GM19468 (cell line): ENCODE measurements at regions not wholly inside any gene's neighbourhood (a gene's known extent, or its start where the extent isn't known, plus 50 kb on each side); places are given as distances from the start of the nearest gene placed in this dataset.
"Not testable (repeated sequence)": the region's sequence is repeated elsewhere in the genome, so short reads cannot be mapped to it uniquely, and the experiment has no call there.

Experiments used
- ATAC-seq: cut with Tn5 transposase; IDR thresholded peaks from one replicate; pipeline ENCODE4 v1.9.1; 2021; ENCODE audit warnings: mild to moderate bottlenecking, moderate library complexity, moderate number of reproducible peaks; ENCODE audit not compliant: unreplicated experiment; ENCODE audit errors: extremely low read depth

DNA sequence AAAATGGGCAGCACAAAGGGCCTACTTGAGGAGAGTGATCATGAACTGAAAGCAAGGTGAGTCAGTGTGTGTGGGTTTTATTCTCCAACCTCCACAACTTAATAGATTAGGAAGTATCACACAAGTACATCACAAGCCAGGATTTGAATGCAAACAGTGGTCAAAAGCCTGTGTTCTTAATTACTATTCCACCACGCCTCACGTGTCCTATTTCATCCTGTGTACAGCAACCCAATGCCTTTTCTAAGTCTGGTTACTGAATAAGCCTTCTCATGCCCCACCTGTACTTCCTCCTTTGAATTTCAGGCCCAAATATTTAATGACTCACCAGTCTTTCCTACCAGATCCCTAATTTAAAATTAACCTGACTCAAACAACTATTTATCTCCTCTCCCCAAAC lies 755.7 kb upstream of the SLC8A1 start:
- ATAC-seq = no peak

DNA sequence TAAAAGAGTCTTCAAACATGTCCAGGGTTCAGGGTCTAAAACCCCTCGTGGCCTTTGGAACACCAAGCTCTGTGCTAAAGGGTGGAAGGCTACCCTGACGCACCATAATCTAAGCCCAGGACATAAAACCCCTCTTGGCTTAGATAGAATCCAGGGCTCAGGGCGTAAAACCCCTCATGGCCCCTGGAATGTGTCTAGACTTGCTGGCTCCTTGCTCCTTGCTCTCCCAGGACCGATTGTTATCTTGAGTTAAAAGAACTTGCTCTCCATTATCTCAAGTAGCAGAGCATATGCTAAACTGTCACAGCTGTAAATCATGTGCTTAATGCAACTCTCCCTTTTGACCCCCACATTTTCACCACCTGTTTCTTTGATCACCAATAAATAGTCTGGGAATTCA lies 758.1 kb upstream of the SLC8A1 start:
- not testable (repeated sequence) for ATAC-seq

DNA sequence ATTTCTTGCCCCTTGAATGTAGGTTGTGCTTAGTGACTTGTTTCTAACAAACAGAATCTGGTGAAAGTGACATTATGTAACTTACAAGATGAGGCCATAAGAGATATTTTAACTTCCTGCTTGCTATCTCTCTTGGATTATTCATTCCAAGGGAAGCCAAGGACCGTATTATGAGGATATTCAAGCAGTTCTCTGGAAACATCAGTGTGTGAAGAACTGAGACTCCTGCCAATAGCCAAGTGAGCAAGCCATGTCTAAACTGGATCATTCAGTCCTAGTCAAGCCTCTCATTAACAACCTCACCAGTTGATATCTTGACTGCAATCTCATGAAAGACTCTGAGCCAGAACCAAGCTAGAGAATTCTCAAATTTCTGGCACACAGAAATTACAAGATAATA lies 765.1 kb upstream of the SLC8A1 start:
- ATAC-seq = no peak

DNA sequence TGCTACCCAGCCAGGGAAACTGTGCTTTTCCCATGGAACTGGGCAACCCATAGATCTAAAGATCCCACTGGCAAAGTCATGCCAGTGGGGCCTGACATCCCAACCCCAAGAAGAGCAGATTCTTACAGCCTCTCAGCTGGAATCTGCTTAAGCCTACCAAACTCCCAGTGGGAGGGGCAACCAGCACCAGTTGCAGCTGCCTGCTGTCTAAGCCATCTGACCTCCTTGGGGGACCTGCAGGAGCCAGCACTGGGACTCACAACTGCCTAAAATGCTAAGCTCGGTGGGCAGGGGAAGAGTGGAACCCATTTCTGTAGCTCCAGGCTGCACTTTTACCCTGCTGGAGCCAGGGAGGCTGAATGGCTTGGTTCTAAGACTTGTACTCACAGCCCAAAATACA lies 770.7 kb upstream of the SLC8A1 start:
- no peak for ATAC-seq

DNA sequence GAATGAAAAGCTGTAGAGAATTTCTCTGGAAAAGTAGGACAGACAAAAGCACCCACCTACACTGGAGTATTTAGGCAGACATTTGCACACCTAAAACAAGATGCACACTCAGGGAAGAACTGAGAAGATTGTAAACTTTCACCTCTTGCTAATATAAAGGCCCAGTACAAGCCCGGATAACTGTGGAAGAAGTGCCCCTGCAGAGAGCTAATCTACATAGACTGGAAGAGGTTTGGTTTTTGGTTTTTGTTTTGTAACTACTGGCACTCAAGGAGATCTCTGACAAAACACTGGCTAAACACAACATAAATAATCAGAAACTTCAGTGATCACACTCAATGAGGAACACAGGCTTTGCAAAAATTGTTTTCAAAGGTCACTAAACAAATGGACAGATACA lies 782.2 kb upstream of the SLC8A1 start:
- no peak for ATAC-seq

DNA sequence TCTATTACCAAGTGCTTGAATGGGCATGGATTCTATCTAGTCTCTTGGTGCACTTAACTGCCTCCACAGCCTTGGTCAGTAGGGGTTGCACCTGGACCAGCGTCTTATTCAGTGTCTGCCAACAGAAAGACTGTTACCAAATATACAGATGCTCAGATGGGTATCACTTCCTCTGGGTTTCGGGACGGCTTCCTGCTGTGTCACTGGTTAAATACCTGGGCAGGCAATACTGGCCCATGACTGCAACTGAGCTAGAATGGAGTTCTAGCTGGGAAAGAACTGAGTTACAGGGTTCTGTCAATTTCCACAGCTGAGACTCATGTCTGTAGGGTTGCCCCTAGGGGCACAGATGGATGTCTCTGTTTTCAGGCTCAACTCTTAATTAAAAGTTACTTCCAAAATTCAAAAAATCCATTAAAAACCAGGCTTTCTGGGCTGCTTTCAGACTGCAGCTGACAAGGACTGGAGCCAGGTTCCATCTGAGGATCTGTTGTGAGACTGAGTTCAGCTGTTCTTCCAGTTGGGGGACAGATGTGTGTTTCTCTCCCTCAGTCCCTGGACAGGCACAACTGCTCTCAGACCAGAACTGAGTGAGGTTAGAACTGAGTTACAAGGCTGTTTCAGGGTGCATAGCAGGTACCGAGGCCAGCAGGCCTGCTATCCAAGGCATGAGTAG lies 789.6 kb upstream of the SLC8A1 start:
- ATAC-seq = no peak

DNA sequence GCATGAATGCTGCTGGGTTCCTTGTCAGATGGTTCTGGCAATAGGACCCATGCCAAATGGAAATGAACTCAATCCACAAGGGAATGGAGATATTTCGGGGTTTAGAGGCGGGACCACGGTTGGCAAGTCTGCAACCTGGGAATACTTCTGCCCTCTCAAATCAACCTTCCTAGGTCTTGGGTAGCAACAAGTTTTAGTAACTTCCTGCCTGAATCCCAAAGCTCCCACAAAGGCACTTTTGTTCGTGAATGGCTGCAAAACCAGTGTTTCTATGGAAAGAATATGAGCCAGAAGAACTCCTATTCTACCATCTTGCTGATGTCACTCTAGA lies 790.1 kb upstream of the SLC8A1 start:
- no peak for ATAC-seq

DNA sequence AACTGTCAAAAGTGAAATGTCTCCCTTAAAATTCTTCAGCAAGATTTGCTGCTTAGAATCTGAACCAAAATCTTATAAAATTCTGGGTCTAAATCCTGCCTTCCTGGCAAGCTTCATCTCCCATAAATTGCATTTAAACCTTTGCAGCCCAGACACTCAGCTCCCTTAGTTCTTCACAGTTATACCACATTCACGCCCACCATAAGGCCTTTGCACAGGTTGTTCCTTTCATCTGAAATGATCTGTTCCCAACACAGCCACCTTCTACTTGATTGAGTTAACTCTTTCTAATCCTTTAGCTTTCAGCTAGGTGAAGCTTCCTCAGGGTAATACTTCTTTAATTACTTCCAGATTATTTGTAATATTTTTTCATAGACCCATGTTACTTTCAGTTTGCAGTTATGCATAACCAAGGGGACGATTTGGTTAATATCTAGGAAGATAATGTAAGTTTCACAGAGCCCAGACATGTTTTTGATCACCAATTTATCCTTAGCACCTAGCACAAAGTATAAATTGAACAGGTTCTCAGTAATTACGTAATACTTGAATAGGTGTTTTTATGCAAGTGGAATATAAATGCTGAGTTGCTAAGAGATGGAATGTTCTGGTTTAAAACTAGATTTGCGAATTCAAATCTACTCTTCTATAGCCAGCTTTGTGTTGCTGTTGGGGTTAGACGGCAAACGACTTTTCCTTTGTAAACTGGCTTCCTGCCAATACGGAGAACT lies 779.7 kb upstream of the PKDCC start:
- ATAC-seq = no peak

DNA sequence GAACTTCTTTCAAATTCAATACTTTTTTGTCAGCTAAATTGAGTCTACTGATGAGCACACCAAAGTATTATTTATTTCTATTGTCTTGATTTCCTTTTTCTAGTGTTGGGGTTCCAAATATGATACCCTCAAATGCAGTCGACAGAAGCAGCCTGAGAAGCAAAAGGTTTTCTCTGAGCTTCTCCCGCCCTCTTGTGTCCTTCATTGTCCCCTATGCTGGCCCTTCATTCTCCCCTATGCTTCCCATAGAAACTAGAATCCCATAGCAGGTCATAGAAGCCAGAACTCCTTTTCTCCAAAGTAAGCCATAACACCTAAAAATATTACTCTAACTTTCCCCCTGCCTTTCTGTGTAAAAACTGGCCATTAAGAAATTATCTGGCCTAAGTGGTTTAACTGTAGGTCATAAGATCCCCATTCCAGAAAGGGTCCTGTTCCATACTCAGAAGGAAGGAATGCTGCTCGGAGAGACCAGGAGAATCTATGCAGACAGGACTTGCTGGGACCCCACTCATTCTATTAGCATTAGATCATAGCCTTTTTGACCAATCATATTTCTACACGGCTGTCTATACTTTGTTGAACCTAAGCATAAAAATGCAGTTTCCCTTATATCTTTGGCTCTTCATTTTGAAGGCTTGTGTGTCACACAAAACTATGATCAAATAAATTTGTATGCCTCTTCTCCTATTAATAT lies 764.6 kb upstream of the PKDCC start:
- ATAC-seq = no peak

DNA sequence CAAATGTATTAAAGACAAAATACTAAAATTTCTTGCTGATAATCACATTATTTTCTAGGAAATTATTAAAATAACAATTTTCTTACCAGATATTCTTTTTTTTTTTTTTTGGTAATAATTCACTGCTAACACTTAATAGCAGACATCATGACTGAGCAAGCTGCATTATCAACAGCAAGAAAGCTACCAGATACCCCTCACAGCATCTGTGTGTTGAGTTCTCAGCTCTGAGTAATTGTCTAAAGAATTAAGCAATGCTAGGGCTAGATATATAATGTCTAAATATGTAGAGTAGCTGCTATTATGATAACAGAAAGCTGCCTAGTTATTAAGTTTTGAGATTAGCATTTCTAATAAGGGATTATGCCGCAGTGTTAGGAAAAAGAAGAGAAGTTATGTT lies 754.3 kb upstream of the PKDCC start:
- no peak for ATAC-seq

DNA sequence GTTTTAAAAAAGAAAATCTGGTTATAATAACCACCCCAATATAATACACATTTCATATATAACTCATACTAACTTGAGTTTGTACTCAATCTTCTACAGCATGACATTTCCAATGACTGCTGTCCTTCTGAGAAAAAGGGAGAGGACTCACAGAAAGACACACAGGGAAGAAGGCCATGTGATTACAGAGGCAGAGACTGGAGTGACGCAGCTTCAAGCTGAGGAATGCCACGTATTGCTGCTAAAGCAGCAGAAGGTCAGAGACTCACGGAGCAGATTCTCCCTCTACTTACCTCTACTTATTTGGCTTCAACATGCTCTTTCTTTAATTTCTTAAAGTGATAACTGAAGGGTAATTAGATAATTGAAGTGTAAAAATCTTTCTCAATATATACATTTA lies 753.5 kb upstream of the PKDCC start:
- no peak for ATAC-seq

DNA sequence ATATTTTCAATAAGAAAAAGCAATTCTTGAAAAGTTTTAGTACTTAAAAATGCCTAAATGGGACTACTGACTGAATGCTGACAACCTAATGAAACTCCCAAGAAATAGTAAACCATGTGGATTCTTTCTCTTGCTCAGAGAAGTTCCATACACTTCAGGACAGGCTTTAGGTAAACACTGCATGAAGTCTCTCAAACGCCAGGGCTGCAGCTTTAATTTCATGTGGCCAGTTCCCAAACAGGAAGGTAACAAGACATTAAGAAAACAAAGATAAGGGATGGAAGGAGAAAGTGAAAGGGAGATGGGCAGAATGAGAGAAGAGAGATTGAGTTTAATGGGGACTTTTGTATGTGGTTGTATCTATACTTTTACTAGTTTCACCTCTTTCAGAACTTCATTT lies 734.7 kb upstream of the PKDCC start:
- ATAC-seq = no peak

DNA sequence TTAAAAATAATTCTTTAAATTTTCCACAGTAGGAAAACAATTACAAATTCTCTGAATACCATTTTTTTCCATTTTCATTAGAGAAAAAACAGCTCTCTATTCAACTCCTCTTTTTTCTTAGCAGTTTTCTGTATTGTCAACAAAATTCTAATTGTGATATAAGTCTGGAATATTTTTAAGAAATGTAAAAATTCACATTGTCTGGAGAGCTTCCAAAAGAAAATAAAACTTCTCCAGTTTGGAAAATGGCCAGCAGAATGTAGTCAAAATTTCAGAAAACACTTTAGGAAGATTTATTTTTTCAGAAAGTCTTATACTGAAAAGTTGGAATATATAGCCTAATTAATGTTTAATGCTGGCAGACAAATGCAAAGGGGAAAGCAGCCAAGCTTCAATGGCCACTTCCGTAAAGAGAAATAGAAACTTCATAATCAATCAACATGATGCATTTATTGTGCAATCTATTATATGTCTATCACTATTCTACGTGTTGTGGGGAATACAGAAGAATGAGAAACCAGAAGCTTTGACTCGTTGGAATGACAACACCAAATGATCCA lies 733.2 kb upstream of the PKDCC start:
- ATAC-seq = no peak

DNA sequence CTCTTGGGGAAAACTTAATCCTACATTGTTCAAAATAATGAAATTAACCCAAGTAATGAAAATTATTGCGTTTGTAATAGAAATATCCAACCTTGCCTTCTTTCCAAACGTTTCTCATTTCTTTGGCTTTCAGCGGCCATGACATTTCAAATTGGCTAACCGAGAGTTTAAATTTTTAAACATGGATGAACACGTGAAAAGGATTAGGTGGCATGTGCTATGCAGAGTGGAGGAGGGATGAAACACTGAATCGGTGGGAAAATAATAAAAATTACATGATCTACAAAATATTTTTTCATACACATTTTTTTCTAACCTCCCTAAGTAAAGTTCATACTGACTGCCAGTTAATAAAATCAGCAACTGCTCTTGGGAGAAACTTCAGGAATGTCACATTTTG lies 728.4 kb upstream of the PKDCC start:
- ATAC-seq = no peak

DNA sequence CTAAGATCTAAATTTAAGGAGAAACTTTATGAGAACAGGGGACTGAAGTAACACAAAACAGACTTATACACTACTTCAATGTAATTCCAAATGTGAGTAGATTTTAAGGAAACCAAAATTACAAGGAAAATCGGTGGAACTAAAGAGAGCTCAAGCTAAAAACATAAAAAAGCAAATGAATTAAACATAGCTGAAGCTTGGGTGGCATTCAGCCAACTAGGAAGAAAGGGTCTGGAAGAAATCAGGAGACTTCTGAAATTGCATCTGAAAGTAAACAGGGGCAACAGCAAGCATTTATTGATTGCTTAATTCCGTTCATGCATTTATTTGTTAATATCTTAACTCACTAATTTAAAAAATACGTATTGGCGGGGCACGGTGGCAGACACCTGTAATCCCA lies 727.3 kb upstream of the PKDCC start:
- ATAC-seq = no peak

DNA sequence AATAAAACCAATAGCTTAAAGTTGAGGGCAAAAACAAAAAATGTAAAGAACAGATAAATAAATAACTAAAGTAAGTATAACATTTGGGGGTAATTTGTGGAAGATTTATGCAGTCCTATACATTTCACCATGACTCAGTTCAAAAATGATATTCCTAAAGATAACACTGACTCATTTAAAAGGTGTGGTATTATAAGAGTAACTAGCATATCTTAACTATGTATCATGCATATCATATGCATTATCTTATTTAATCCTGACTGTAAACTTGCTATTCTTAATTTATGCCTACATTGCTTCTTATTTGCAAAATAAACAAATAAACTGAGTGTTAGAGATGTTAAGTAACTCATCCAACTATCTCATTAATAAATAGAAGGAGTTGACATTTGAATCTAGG lies 726.5 kb upstream of the PKDCC start:
- ATAC-seq = no peak

DNA sequence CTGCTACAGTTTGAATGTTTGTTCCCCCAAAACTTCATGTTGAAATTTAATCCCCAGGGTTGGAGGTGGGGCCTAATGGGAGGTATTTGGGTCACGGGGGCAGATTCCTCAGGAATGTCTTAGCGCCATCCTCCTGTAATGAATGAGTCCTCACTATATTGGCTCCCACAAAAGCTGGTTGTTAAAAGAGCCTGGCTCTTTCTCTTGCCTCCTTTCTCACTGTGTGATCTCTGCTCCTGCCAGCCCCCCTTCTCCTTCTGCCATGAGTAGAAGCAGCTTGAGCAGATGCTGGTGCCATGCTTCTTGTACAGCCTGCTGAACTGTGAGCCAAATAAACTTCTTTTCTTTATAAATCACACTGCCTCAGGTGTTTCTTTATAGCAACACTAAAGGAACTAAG lies 721.0 kb upstream of the PKDCC start:
- ATAC-seq = no peak

DNA sequence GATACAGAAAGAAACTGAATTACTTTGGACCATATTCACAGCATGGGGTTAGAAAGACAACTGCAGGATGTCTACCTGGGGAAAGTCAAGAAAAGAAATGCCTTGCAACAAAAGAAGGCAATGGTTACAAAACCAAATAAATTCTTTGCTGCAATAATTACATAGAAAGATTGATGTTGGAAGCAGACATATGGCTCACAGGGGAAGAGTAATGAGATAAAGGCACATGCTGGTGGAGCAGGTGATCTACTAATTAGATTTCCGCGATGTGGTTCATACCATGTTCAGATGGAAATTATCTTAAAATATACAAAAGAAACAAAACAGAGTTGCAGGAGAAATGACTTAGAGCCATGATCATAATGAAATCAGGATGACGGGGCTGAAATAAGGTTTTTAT lies 718.8 kb upstream of the PKDCC start:
- ATAC-seq = no peak

DNA sequence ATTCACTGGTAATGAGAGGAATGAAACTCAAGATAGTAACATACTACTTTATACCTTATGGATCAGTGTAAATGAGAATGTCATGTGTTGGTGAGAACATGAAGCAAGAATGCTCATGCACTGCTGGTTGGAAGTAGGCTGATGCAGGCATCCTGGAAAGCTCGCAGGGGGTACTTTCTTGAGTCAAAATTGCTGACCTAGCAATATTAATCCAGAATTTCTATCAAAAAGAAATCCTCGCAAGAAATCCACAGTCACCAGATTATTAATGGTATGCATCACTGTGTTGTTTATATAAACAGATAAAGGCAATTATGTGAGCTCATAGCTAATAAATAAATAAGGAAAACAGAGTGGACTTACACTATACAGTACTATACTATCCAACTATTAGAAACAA lies 713.7 kb upstream of the PKDCC start:
- ATAC-seq = no peak

DNA sequence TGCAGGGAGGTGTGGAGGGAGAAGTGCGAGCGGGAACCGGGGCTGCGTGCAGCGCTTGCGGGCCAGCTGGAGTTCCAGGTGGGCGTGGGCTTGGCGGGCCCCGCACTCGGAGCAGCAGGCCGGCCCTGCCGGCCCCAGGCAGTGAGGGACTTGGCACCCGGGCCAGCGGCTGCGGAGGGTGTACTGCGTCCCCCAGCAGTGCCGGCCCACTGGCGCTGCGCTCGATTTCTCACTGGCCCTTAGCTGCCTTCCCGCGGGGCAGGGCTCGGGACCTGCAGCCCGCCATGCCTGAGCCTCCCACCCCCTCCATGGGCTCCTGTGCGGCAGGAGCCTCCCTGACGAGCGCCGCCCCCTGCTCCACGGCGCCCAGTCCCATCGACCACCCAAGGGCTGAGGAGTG lies 712.2 kb upstream of the PKDCC start:
- ATAC-seq = not testable (repeated sequence)

DNA sequence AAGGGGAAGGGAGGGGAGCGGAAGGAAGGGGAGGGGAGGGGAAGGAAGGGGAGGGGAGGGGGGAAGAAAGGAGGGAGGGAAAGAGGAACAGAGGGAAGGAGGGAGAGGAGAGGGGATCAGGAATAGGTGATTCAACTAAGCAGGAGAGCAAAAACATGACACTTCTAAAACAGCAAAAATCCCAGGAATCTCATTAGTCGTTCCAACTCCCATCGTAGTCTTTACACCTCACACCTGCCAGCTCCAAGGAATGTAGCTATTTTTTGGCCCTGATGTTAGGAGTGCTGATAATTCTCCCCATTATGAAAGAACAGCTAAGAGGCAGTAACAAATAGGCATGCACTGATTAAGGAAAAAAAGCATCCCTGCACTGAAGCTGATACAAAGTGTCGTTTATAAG lies 709.9 kb upstream of the PKDCC start:
- ATAC-seq = no peak
